CD14-positive monocyte (primary cell): ENCODE measurements at regions not wholly inside any gene's neighbourhood (a gene's known extent, or its start where the extent isn't known, plus 50 kb on each side); places are given as distances from the start of the nearest gene placed in this dataset.

Source experiments
- DNase-seq, 3 donors: peaks; one replicate each; pipeline ENCODE4 v3.0.0-alpha.2; 2011 to 2022
- H2AFZ ChIP-seq: 2 replicates; pipeline ENCODE4 v1.6.0; 2012; ENCODE audit warnings: mild to moderate bottlenecking, low read depth, low read length, inconsistent platforms; ENCODE audit not compliant: insufficient read depth, poor library complexity, severe bottlenecking
- H3K27ac ChIP-seq, 2 donors: 1 replicate in 1 of 2; 2 replicates in 1 of 2; pipeline ENCODE4 v1.5.1; 2012 to 2013; ENCODE audit warnings: low read length in 2 of 2, control low read depth in 1 of 2, inconsistent platforms in 1 of 2, low read depth in 1 of 2, mild to moderate bottlenecking in 1 of 2
- H3K27me3 ChIP-seq, 2 donors: one replicate each; pipeline versions ENCODE4 v1.6.0 to v1.6.1; 2011 to 2013; ENCODE audit warnings: low read length in 2 of 2; ENCODE audit not compliant: control insufficient read depth in 2 of 2, insufficient read depth in 2 of 2
- H3K36me3 ChIP-seq, 2 donors: replicated peaks in 1 of 2; 1 replicate in 1 of 2; 2 replicates in 1 of 2; pipeline versions ENCODE4 v1.5.1 to v1.6.1; 2012 to 2013; ENCODE audit warnings: low read length in 2 of 2, control low read depth in 1 of 2, inconsistent platforms in 1 of 2, mild to moderate bottlenecking in 1 of 2; ENCODE audit not compliant: insufficient read depth in 2 of 2, control insufficient read depth in 1 of 2
- H3K4me1 ChIP-seq, 2 donors: 1 replicate in 1 of 2; 2 replicates in 1 of 2; pipeline versions ENCODE4 v1.5.1 to v1.6.1; 2012 to 2013; ENCODE audit warnings: low read length in 2 of 2, control low read depth in 1 of 2, inconsistent platforms in 1 of 2, mild to moderate bottlenecking in 1 of 2, moderate library complexity in 1 of 2; ENCODE audit not compliant: insufficient read depth in 2 of 2, control insufficient read depth in 1 of 2
- H3K4me2 ChIP-seq: replicated peaks from 2 replicates; pipeline ENCODE3; 2012; ENCODE audit warnings: low read length, moderate library complexity, mild to moderate bottlenecking; ENCODE audit not compliant: poor library complexity, severe bottlenecking; ENCODE audit errors: extremely low read depth
- H3K4me3 ChIP-seq, 3 experiments: fragments of 200-600 bp in 1 of 3; sonication (generic) in 1 of 3; replicated peaks in 1 of 3; 1 replicate in 2 of 3; 2 replicates in 1 of 3; pipeline ENCODE4 v1.5.1; 2011 to 2013; ENCODE audit warnings: low read length in 3 of 3, mild to moderate bottlenecking in 3 of 3, control low read depth in 2 of 3, low read depth in 2 of 3, inconsistent platforms in 1 of 3, moderate library complexity in 1 of 3
- H3K79me2 ChIP-seq: 2 replicates; pipeline ENCODE4 v1.6.0; 2012; ENCODE audit warnings: mild to moderate bottlenecking, control low read depth, inconsistent platforms, low read length, moderate library complexity; ENCODE audit not compliant: insufficient read depth
- H3K9ac ChIP-seq: 2 replicates; pipeline ENCODE4 v1.6.0; 2017; ENCODE audit warnings: low read length, mild to moderate bottlenecking; ENCODE audit not compliant: insufficient read depth, poor library complexity, severe bottlenecking
- H3K9me3 ChIP-seq, 2 donors: replicated peaks in 1 of 2; 1 replicate in 1 of 2; 2 replicates in 1 of 2; pipeline versions ENCODE4 v1.5.1 to v1.6.1; 2012 to 2013; ENCODE audit warnings: low read length in 2 of 2, control low read depth in 1 of 2; ENCODE audit not compliant: control insufficient read depth in 1 of 2, insufficient read depth in 1 of 2
- H4K20me1 ChIP-seq: 2 replicates; pipeline ENCODE4 v1.6.0; 2012; ENCODE audit warnings: mild to moderate bottlenecking, low read length, control low read depth, moderate library complexity; ENCODE audit not compliant: insufficient read depth
- H3K27ac Mint-ChIP-seq, 7 donors: one replicate each; pipeline ENCODE4 v1.8.0; 2020; ENCODE audit warnings: mild to moderate bottlenecking in 7 of 7, mixed read lengths in 7 of 7, moderate library complexity in 6 of 7, inconsistent platforms in 2 of 7
- H3K27me3 Mint-ChIP-seq, 3 donors: one replicate each; pipeline ENCODE4 v1.8.0; 2021 to 2022; ENCODE audit warnings: low read depth in 3 of 3, mild to moderate bottlenecking in 3 of 3, mixed read lengths in 3 of 3, moderate library complexity in 3 of 3, inconsistent platforms in 1 of 3
- H3K36me3 Mint-ChIP-seq, 2 donors: one replicate each; pipeline ENCODE4 v1.8.0; 2020; ENCODE audit warnings: mixed read lengths in 2 of 2, inconsistent platforms in 1 of 2, mild to moderate bottlenecking in 1 of 2
- H3K4me1 Mint-ChIP-seq: one replicate; pipeline ENCODE4 v1.8.0; 2020; ENCODE audit warnings: mild to moderate bottlenecking, mixed read lengths
- H3K4me3 Mint-ChIP-seq, 2 donors: one replicate each; pipeline ENCODE4 v1.8.0; 2020; ENCODE audit warnings: mild to moderate bottlenecking in 2 of 2, mixed read lengths in 2 of 2, moderate library complexity in 1 of 2
- H3K9me3 Mint-ChIP-seq, 7 donors: one replicate each; pipeline ENCODE4 v1.8.0; 2020 to 2022; ENCODE audit warnings: mixed read lengths in 7 of 7, mild to moderate bottlenecking in 6 of 7, moderate library complexity in 6 of 7, inconsistent platforms in 2 of 7
- WGBS: methylation state at CpG from one replicate; pipeline ENCODE4 v1.1.5; 2013; ENCODE audit warnings: missing lambda C conversion rate; ENCODE audit not compliant: insufficient coverage; 5-methylcytosine and 5-hydroxymethylcytosine counted together
- intact Hi-C, 2 donors: fragments of 100-400 bp; cut with micrococcal nuclease; formaldehyde crosslinking; loops; one replicate each; pipeline versions ENCODE4 v1.15.0 to v1.15.1; 2023
- TF ChIP-seq, protein P1 (sequence below): fragments of 200-600 bp; IDR thresholded peaks from one replicate; pipeline ENCODE4 v1.8.0; 2022; ENCODE audit warnings: antibody characterized with exemption, mild to moderate bottlenecking

DNA sequence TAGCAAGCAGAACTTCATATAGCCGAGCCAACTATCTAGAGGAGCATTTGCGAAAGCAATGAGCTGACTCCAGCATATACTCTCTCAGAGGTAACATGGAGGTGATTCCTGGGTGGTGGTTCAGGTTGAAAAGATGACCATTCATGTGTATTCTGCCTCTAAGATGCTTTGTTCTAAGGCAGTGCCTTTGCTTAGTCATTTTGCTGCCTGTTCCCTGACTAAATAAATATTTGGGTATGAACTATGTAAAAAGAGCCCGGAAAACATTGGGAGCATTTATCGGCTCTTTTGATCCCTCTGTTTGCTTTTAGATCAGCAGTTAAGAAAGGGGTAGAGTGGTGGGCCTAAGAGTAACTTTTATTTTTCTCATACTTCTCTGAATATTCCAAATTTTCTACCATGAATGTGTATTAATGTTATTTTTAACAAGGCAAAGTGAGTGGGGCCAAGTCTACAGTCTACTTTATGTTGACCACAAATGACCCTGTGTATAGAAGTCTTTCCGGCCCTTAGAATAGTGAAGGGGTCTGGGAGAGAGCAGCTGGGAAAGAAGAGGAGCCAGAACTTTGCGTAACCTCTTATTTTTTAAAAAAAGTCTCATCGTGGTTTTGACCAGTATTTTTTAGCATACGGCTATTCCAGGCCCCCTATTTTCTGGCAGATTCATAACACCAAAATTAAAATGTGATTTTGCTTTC is 206.5 kb upstream of the EYA4 start:
- DNase-seq: no peak
- Histone ChIP-seq H3K4me1 (no peaks in the 10 kb centered on the region), H2AFZ (no peak overlapping the region), H3K27me3 (no peaks in the 10 kb centered on the region), H3K4me3 (no peak overlapping the region), H3K79me2 (no peaks in the 10 kb centered on the region), H3K36me3 (no peaks in the 10 kb centered on the region), H3K9ac (no peak overlapping the region), H3K9me3 (no peaks in the 10 kb centered on the region), H3K4me2 (no peak overlapping the region), H4K20me1 (no peaks in the 10 kb centered on the region), H3K27ac (no peak overlapping the region)
- Mint-ChIP-seq H3K4me1 (no peaks in the 10 kb centered on the region), H3K4me3 (no peak overlapping the region), H3K27me3 (no peaks in the 10 kb centered on the region), H3K27ac (no peak overlapping the region), H3K36me3 (no peaks in the 10 kb centered on the region), H3K9me3 (peaks cover 0 to 3% (median 0%) of the 10 kb centered on the region in 7 donors)
- 100% methylated on average over 1 of the region's 8 CpGs for WGBS
- intact Hi-C loops: no loop called here
- TF ChIP-seq, protein P1, sequence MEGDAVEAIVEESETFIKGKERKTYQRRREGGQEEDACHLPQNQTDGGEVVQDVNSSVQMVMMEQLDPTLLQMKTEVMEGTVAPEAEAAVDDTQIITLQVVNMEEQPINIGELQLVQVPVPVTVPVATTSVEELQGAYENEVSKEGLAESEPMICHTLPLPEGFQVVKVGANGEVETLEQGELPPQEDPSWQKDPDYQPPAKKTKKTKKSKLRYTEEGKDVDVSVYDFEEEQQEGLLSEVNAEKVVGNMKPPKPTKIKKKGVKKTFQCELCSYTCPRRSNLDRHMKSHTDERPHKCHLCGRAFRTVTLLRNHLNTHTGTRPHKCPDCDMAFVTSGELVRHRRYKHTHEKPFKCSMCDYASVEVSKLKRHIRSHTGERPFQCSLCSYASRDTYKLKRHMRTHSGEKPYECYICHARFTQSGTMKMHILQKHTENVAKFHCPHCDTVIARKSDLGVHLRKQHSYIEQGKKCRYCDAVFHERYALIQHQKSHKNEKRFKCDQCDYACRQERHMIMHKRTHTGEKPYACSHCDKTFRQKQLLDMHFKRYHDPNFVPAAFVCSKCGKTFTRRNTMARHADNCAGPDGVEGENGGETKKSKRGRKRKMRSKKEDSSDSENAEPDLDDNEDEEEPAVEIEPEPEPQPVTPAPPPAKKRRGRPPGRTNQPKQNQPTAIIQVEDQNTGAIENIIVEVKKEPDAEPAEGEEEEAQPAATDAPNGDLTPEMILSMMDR: no peak

DNA sequence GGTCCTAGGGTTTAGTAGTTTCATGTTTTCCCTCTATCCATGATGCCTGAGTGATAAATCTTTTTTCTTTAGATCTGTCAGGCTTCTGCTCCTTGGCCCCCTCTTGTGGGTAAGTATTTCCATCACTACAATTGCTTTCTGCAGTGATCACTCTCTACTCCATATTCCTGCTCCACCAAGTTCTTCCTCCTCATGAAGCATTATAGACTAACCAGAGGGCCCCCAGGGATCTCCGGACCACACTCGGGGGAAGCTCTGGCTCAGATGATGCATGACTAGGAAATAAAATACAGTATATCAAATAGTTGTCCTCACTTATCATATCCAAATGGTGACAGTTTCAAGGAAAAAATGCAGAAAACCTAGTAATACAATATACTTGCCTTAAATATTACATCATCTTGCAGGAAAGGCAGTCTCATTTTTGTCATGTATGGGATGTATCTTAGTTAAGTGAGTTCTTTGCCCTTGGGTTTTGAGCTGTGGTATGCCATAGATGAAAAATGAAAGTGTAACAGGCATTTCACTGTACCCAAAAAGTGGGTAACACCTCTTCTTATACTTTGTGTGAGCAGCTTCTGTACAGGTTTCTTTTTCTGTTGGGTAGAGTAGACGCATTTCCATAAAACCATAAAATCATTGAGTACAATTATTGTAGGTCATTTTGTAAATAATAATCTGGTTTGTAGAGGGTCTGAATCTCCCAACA is 200.9 kb upstream of the EYA4 start:
- H3K4me1 Mint-ChIP-seq: no peaks in the 10 kb centered on the region
- H3K4me2 ChIP-seq: no peak overlapping the region
- intact Hi-C loops: no loop called here
- H3K27me3 Mint-ChIP-seq: peaks cover 0 to 2% (median 0%) of the 10 kb centered on the region in 3 donors
- no peak overlapping the region for H3K4me3 Mint-ChIP-seq
- no peak for DNase-seq
- no peaks in the 10 kb centered on the region for H3K79me2 ChIP-seq
- no peaks in the 10 kb centered on the region for H3K36me3 ChIP-seq
- H3K27ac ChIP-seq: no peak overlapping the region
- H2AFZ ChIP-seq: no peak overlapping the region
- TF ChIP-seq, protein P1: no peak
- no peaks in the 10 kb centered on the region for H4K20me1 ChIP-seq
- H3K27ac Mint-ChIP-seq: no peak overlapping the region
- WGBS: no CpG with 5 or more reads among the region's 3 CpGs
- no peaks in the 10 kb centered on the region for H3K36me3 Mint-ChIP-seq
- no peaks in the 10 kb centered on the region for H3K4me1 ChIP-seq
- no peaks in the 10 kb centered on the region for H3K9me3 ChIP-seq
- H3K27me3 ChIP-seq: no peaks in the 10 kb centered on the region
- H3K4me3 ChIP-seq: no peak overlapping the region
- no peak overlapping the region for H3K9ac ChIP-seq
- H3K9me3 Mint-ChIP-seq: no peaks in the 10 kb centered on the region
